BE2C (cell line): ENCODE measurements at regions not wholly inside any gene's neighbourhood (a gene's known extent, or its start where the extent isn't known, plus 50 kb on each side); places are given as distances from the start of the nearest gene placed in this dataset.
"Not testable (repeated sequence)": the region's sequence is repeated elsewhere in the genome, so short reads cannot be mapped to it uniquely, and the experiment has no call there.

ENCODE experiments used
- DNase-seq: peaks from one replicate; pipeline ENCODE4 v3.0.0-alpha.2; 2020
- H3K27me3 ChIP-seq: fragments of 250-450 bp; sonication (Bioruptor Pico); 2 replicates; pipeline ENCODE4 v1.5.1; 2020; ENCODE audit warnings: mild to moderate bottlenecking
- H3K36me3 ChIP-seq: fragments of 250-450 bp; sonication (Bioruptor Pico); 2 replicates; pipeline ENCODE4 v1.5.1; 2020; ENCODE audit warnings: mild to moderate bottlenecking
- H3K4me1 ChIP-seq: fragments of 250-450 bp; sonication (Bioruptor Pico); 2 replicates; pipeline ENCODE4 v1.5.1; 2020
- H3K4me3 ChIP-seq: 2 replicates; pipeline ENCODE4 v1.5.1; 2011; ENCODE audit warnings: low read depth, low read length
- H3K9me3 ChIP-seq: fragments of 250-450 bp; sonication (Bioruptor Pico); 2 replicates; pipeline ENCODE4 v1.5.1; 2020
- CTCF ChIP-seq: IDR thresholded peaks from 2 replicates; pipeline ENCODE4 v1.5.1; 2012; ENCODE audit warnings: mild to moderate bottlenecking, low read depth, low read length

- Histone ChIP-seq H3K9me3 (no peaks in the 10 kb centered on the region; the same call in 1 of the 2 replicates), H3K36me3 (no peaks in the 10 kb centered on the region), H3K27me3 (no peaks in the 10 kb centered on the region), H3K4me1 (no peaks in the 10 kb centered on the region), H3K4me3 (no peak overlapping the region)
- DNase-seq, result no peak
- no peak for TF ChIP-seq CTCF
Observed at GRCh38 chr2:6127718-6128117, 435.5 kb downstream of the SOX11 start.

GRCh38 chr2:6139142-6139541 is 447.0 kb downstream of the SOX11 start:
- Histone ChIP-seq H3K4me3 (no peak overlapping the region), H3K27me3 (no peaks in the 10 kb centered on the region), H3K9me3 (no peaks in the 10 kb centered on the region), H3K4me1 (no peaks in the 10 kb centered on the region), H3K36me3 (no peaks in the 10 kb centered on the region)
- TF ChIP-seq CTCF, result no peak
- DNase-seq, result no peak

GRCh38 chr2:6139916-6140315 is 447.7 kb downstream of the SOX11 start:
- DNase-seq, result no peak
- TF ChIP-seq CTCF, result no peak
- Histone ChIP-seq H3K4me1 (no peaks in the 10 kb centered on the region), H3K27me3 (no peaks in the 10 kb centered on the region), H3K36me3 (no peaks in the 10 kb centered on the region), H3K4me3 (no peak overlapping the region), H3K9me3 (no peaks in the 10 kb centered on the region)

- no peaks in the 10 kb centered on the region for H3K27me3 ChIP-seq
- H3K9me3 ChIP-seq, result no peaks in the 10 kb centered on the region
- no peak for DNase-seq
- no peak for TF ChIP-seq CTCF
- H3K36me3 ChIP-seq, result no peaks in the 10 kb centered on the region
- no peaks in the 10 kb centered on the region for H3K4me1 ChIP-seq
- H3K4me3 ChIP-seq, result no peak overlapping the region
Observed at GRCh38 chr2:6140509-6140908, 448.3 kb downstream of the SOX11 start.

GRCh38 chr2:6143812-6144211 is 451.6 kb downstream of the SOX11 start:
- no peak overlapping the region for H3K4me3 ChIP-seq
- DNase-seq, result no peak
- no peaks in the 10 kb centered on the region for H3K36me3 ChIP-seq
- no peaks in the 10 kb centered on the region for H3K4me1 ChIP-seq
- TF ChIP-seq CTCF, result no peak
- no peaks in the 10 kb centered on the region for H3K27me3 ChIP-seq
- H3K9me3 ChIP-seq, result no peaks in the 10 kb centered on the region

- not testable (repeated sequence) for H3K9me3 ChIP-seq
Observed at GRCh38 chr2:6147215-6147614, 455.0 kb downstream of the SOX11 start.

GRCh38 chr2:6148882-6149281 is 456.7 kb downstream of the SOX11 start:
- TF ChIP-seq CTCF, result no peak
- Histone ChIP-seq H3K9me3 (no peaks in the 10 kb centered on the region), H3K4me1 (no peaks in the 10 kb centered on the region), H3K4me3 (no peak overlapping the region), H3K36me3 (no peaks in the 10 kb centered on the region), H3K27me3 (no peaks in the 10 kb centered on the region)
- no peak for DNase-seq

More at GRCh38 chr2:6147215-6147614, 455.0 kb downstream of the SOX11 start:
- DNase-seq, H3K4me1 ChIP-seq, H3K4me3 ChIP-seq, H3K27me3 ChIP-seq, H3K36me3 ChIP-seq: not testable (repeated sequence)
